GM19438 (cell line): ENCODE measurements at regions not wholly inside any gene's neighbourhood (a gene's known extent, or its start where the extent isn't known, plus 50 kb on each side); places are given as distances from the start of the nearest gene placed in this dataset.

ENCODE experiments used
- ATAC-seq: cut with Tn5 transposase; IDR thresholded peaks from one replicate; pipeline ENCODE4 v1.9.1; 2021; ENCODE audit warnings: low read depth; ENCODE audit not compliant: unreplicated experiment

GRCh38 chr10:131695496-131696165 lies 205.2 kb upstream of the PPP2R2D start:
- no peak for ATAC-seq

- ATAC-seq: no peak
These were observed 203.2 kb upstream of the PPP2R2D start for GRCh38 chr10:131697476-131698128.

GRCh38 chr10:131698232-131698631 lies 202.6 kb upstream of the PPP2R2D start:
- ATAC-seq: no peak

GRCh38 chr10:131698986-131699385 lies 201.8 kb upstream of the PPP2R2D start:
- no peak for ATAC-seq

- ATAC-seq: no peak
These were observed 200.8 kb upstream of the PPP2R2D start for GRCh38 chr10:131700032-131700431.

- no peak for ATAC-seq
These were observed 200.3 kb upstream of the PPP2R2D start for GRCh38 chr10:131700506-131700905.

GRCh38 chr10:131701131-131701947 lies 199.5 kb upstream of the PPP2R2D start:
- ATAC-seq: no peak

GRCh38 chr10:131702531-131703356 lies 198.1 kb upstream of the PPP2R2D start:
- ATAC-seq: no peak

GRCh38 chr10:131703541-131703940 lies 197.3 kb upstream of the PPP2R2D start:
- ATAC-seq: no peak

GRCh38 chr10:131703941-131704340 lies 196.9 kb upstream of the PPP2R2D start:
- no peak for ATAC-seq

- ATAC-seq: no peak
These were observed 194.3 kb upstream of the PPP2R2D start for GRCh38 chr10:131706476-131706875.

GRCh38 chr10:131706952-131707351 lies 193.9 kb upstream of the PPP2R2D start:
- no peak for ATAC-seq

- ATAC-seq: no peak
These were observed 192.5 kb upstream of the PPP2R2D start for GRCh38 chr10:131708225-131708880.

- no peak for ATAC-seq
These were observed 190.5 kb upstream of the PPP2R2D start for GRCh38 chr10:131710142-131710861.

GRCh38 chr10:131722121-131722520 lies 178.7 kb upstream of the PPP2R2D start:
- ATAC-seq: no peak

GRCh38 chr10:131722525-131723264 lies 178.1 kb upstream of the PPP2R2D start:
- no peak for ATAC-seq

- ATAC-seq: no peak
These were observed 177.3 kb upstream of the PPP2R2D start for GRCh38 chr10:131723297-131724168.

GRCh38 chr10:131724169-131724545 lies 176.7 kb upstream of the PPP2R2D start:
- ATAC-seq: no peak
